GM21619 (cell line): ENCODE measurements at regions not wholly inside any gene's neighbourhood (a gene's known extent, or its start where the extent isn't known, plus 50 kb on each side); places are given as distances from the start of the nearest gene placed in this dataset.
"Not testable (repeated sequence)": the region's sequence is repeated elsewhere in the genome, so short reads cannot be mapped to it uniquely, and the experiment has no call there.

Source experiments
- ATAC-seq: cut with Tn5 transposase; IDR thresholded peaks from one replicate; pipeline ENCODE4 v1.9.1; 2021; ENCODE audit not compliant: unreplicated experiment

DNA sequence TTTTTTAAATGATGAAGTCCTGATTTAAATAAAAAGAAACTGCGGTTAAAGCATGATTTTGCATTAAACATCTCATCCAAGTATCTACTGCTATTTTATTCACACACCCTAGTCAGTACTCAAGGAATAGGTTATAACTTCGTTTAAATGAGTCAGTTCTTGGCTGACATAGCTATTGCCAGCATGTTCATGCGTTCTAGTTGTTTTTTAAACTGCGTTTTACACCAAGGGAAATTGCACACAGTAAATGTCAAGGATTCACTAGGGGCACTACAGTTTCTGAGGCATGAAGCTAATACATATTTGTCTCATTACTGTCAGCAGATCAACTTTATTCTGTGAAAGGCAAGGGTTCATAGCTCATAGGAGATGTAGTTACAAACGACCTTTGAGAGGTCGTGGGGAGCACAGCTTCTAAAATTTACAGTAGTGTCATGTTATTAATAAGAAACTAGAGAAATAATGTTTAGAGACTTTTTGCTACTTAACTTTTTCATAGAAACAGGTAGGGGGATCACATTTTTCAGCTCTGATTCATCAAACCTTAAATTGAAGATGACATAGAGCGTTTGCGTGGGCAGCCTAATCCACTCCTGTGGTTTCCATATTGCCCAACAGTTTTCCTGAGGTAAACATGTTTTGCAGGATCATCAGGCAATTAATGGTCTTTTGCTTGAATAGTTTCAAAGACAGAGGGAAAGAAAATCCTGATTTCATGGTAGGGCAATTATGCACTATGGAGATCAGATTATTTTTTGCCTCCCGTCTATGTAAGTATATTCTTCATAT, 2222.7 kb upstream of the WWC1 start:
- ATAC-seq = no peak

DNA sequence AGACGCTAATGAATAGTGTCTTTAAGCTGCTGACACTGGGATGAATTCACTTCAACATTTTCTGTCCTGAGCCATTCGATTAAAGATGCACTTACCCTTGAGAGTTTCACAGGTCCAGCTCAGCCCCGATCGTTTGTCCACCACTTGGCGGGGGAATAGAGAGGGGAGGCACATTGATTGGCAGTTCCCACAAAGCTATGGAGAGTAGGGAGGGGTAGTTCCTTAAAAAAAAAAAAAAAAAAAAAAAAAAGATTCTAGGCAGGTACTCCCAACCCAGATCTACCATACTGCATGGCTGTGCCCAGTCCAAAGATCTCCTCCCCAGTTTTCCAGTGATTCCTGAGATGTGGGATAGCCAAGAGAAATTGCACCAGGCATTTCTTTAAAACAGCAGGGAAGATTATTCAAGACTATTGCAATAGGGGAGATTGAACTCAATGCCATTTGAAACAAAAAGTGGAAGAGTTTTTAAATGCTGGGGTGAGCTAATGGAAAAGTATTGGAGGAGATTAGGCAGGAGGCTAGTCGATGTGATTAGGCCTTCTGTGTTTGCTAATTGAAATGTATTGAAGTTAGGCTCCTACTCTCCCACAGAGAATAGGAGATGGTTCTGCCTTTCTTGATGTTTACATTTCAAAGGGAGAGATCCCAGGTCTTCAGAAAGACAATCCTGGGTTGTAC, 2217.4 kb upstream of the WWC1 start:
- no peak for ATAC-seq

DNA sequence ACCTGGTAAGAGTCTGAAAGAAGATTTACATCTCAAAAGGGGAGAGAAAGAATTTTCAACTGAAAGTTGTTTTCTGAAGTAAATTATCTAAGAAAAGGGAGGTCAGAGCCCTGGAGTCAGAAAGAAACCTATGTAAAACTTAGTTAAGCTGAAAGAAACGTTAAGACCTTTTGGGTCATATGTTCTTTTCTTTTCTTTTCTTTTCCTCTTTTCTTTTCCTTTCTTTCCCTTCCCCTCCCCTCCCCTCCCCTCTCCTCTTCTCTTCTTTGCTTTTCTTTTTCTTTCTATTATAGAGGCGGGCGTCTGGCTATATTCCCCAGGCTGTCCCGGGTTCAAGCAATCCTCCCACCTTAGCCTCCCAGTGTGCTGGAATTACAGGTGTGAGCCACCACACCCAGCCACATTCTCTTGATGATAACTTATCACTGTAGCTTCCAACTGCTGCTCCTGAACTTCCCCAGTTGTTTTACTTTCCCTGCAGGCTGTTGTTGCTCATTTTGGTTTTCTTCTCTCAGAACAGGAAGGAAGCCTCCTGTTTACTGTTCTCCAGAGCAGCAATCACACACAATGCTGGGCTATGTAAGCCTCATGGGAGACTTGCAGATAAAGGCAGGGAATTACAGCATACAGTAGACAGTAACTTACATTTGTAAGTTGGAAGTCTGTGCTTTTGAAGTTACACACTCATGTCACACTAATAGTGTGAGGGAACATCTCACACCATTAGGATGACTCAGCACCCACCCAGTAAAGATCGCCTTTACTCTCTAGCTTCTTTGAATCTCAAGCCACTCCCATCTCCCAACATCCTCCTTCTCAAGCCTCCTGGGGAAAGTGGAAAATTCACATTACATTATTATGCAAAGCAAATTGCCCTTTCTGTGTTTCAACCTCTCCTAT, 2216.6 kb upstream of the WWC1 start:
- no peak for ATAC-seq

DNA sequence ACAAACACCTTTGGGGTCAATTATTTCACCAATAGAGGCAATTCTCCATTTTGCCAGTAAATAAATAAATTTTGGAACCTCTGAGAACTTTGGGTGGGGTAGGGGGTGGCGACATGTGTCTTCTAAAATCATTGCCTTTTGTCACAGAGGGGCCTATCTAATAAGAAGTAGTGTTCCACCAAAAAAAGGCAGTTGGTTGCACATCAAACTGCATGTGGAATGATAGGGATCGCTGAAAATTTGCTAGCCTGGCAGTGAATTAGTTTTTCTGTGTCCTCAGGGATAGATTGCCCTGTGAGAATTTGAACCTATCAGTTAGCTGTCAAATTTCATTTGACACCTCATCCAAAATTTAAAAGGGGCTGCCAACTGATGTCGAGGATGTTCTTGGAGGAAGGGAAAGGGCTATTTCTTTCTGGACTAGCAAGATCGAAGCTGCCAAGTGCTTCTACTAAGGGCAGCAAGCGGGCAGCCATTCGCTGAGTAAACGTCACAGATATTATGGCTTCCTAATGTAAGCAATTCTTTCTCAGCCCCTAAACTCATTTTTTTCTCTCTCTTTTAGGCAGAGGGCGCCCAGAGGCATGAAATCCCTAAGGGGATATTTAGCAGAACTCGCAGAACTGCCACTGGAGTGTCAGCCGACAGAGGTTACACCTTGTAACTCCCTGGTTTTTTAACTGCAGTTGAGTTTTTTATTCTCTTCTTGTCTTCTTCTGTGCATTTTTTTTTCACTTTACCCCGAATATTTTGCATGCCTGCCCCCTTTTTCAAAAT, 2208.1 kb upstream of the WWC1 start:
- ATAC-seq = no peak

DNA sequence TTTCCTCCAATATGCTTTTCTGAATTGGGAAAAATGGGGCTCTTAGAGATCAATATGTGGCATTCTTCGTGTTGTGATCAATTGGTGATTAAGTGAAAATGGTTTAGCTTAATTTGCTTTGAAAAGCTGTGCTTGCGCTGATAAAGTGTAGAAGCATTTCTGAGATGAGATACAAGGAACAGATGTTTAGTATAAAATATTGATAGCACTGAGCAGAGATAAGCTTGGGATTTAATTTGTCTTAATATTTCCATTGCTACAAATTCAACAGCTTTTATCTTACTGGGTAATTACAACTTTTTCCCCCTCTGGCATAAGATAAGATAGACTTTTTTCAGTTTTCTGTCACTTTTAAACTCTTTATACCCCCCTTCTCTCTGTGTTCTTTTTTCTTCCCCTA, 2204.9 kb upstream of the WWC1 start:
- no peak for ATAC-seq

DNA sequence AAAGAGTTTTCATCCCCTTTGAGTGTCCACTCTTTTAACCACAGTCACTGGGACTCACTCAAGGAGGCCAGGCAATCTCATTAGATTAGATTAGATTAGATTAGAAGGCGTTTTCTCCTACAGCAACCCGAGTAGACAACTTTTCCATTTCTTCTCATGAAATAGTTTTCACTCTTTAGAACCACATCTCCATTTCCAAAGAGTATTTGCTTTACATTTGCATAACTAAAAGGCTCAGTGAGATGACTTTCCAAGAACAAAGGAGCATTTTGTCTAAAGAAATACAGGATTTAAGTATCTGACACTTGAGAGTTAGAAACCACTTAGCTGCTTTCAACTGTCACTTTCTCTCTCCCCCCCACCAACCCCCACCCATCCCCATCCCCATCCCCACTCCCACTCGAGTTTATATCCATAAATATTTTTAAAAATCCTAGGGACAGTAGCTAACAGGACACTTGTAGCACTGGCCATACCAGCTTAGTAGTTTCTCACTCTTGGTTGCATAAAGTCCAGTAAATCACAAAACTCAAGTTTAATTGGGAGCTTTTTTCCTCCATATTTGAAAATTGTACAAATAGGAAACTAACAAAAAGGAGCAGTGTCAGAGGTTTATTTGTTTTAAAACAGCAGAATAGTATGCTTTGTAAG, 2202.9 kb upstream of the WWC1 start:
- ATAC-seq = no peak

DNA sequence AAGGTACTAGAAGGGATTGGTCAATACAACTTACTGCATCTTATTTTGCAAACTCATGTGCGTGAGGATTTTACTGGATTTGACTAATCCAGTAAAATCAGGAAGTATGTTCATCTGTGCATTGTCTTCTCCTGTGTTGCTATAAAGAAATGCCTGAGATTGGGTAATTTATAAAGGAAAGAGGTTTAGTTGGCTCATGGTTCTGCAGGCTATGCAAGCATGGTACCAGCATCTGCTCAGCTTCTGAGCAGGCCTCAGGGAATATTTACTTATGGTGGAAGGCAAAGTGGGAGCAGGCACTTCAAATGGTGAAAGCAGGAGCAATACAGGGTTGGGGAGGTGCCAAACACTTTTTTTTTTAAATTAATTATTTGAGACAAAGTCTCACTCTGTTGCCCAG, 2199.5 kb upstream of the WWC1 start:
- no peak for ATAC-seq

DNA sequence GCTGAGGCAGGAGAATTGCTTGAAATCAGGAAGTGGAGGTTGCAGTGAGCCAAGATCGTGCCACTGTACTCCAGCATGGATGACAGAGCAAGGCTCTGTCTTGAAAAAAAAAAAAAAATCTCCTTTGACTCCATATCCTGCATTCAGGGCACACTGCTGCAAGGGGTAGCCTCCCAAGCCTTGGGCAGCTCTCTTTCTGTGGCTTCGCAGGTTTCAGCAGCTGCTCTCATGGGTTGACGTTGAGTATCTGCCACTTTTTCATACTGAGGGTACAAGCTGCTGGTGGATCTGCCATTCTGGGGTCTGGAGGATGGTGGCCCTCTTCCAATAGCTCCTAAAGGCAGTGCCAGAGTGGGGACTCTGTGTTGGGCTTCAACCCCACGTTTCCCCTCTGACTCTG, 2198.1 kb upstream of the WWC1 start:
- ATAC-seq = no peak

DNA sequence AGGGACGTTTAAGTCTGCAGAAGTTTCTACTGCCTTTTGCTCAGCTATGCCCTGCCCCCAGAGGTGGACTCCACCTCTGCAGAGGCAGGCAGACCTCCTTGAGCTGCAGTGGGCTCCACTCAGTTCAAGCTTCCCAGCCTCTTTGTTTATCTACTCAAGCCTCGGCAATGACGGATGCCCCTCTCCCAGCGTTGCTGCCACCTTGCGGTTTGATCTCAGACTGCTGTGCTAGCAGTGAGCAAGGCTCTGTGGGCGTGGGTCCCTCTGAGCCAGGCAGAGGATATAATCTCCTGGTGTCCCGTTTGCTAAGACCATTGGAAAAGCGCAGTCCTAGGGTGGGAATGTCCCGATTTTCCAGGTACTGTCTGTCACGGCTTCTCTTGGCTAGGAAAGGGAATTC, 2188.5 kb upstream of the WWC1 start:
- ATAC-seq = no peak

DNA sequence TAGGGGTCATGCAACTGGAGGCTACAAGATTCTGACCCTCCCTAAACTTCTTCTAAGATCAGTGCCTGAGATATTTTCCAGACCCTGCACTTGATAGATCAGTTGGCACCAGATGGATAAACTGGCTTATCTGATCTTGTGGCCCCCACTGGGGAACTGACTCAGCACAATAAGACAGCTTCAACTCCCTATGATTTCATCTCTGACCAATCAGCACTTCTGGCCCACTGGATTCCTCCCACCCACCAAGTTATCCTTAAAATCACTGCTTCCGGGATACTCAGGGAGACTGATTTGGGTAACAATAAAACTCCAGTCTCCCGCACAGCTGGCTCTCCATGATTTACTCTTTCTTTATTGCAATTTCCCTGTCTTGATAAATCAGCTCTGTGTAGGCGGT, 2180.4 kb upstream of the WWC1 start:
- ATAC-seq = no peak

DNA sequence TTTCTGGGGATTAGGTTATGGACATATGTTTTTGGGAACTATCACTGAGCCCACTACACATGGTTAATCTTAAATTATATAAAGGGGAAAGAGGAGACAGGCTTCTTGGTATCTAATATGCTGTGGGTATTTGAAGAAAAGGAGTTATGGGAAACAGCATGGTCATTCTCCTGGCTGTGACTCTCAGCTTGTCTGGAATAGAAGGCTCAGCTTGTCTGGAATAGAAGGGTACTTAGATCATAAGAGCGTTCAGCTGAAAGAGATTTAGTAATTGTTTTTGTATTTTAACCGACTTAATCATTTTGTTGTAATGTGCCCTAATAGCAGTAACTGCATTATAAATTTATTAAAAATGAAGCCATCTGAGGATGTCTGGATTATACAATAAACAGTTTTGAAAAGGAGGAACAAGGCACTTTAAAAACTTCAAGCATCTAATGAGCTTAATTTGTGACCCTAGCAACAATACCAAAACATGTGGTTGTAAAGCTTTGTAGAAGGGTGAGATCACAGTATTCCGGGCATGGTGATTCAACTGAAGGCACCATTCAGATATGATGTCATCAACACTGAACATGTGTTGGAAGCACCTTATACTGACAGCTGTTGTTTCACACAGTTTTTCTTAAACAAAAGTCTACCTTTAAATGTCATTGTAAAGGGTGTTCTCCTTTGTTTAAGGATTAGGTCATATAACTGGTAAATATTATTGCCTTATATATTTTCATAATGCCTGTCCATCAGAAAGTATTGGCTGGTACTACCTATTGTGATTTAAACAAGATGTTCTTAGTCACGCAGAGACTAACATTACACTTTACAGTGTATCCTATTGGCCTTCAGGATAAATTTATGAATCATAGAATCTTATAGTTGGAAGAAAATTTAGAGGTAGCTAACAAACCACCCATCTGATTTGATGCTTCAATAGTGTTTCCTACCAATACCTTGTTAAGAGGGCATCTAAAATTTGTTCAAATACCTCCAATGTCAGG, 2174.1 kb upstream of the WWC1 start:
- ATAC-seq = no peak

DNA sequence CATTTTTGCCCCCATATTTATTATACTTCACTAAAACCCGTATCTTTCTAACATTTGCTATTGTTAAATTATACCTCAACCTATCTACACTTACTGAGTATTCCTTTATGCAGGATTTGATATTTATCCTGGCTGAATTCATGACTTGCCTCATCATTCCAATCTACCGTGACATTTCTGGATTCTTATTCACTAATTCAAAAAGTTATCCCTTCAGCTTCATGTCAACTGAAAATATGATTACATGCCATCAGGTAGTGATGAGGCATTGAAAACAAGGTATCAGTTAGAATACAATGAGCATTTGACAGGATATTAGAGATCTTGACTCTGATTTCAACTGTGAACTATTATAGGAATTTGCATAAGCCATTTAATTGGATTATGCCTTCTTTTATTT, 2171.9 kb upstream of the WWC1 start:
- ATAC-seq = no peak

DNA sequence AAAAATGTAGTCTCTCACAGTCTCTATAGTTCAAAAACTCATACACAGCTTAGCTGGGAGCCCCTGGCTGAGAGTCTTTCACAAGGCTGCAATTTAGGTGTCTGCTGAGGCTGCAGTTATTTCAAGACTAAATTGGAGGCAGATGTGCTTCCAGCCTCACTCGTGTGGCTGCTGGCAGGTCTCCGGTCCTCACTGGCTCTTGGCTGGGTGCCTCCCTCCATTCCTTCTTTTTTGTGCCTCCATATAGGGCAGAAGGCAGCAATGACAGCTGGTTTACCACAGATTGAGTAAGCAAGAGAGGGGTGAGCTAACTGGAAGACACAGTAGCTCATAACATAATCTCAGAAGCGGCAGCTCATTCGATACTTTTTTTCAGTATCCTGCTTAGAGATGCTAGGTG, 2167.7 kb upstream of the WWC1 start:
- no peak for ATAC-seq

DNA sequence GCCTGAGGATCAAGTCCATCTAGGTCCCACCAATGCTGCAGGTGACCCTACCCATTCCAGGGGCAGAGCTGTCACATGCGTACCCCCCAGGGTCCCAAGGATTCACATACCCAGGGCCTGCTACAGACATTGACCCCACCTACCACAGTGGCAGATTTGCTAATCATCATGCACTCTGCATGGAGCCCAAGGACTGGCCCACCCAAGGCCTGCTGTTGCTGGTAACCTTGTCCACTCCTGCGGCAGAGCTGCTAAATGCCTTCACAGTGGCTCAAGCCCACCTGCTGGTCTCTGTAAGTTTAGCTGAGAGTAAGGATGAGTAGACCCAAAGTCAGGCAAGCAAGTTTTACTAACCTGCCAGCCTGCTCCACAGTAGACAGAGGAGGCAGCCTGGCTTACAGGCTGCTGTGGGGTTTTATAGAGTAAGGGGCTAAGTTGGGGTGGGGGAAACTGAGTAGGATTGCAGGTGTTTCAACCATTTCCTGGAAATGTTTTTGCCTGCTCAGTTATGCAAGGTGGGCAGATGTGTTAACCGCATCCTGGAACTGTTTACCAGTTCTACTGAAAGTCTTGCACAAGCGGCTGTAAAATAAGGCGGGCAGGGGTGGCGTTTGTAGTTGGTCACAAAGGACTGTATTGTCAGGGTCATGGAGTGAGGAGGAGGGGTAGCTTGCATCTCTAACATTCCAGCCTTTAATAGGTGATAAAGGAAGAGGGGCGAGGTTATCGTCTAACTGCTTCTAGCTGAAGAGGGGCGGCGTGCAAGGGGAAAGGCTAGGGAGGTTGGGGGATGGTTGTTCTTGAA, 2163.5 kb upstream of the WWC1 start:
- no peak for ATAC-seq

DNA sequence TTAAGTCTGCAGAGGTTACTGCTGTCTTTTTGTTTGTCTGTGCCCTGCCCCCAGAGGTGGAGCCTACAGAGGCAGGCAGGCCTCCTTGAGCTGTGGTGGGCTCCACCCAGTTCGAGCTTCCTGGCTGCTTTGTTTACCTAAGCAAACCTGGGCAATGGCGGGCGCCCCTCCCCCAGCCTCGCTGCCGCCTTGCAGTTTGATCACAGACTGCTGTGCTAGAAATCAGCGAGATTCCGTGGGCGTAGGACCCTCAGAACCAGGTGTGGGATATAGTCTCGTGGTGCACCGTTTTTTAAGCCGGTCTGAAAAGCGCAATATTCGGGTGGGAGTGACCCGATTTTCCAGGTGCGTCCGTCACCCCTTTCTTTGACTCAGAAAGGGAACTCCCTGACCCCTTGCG, 2146.3 kb upstream of the WWC1 start:
- not testable (repeated sequence) for ATAC-seq

DNA sequence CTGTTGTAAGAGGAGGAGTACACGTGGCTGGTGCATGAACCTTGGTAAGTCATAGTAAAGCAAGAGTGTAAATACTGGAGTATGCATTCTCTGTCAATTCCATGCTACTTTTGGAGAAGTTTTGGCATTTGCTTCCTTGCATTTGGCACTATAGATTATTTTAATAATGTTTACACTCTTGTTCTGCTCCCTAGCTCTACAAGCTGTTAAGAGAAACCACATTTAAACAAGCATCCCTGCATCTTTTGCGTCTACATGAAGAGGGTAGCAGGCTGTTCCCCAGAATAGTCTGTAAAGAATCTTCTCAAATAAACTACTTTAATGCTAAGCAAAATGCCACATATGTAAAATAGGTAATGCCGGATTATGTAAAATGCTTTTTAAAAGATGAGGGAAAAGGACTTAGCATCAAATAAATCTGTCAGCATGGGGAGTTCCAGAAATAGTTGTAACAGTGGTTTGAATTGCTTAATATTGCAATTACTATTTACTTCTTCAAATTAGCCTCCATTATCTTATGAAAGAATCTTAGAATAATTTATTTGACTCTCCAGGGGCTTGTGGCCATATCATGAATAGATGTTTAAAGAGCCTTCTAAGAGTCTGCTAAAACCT, 2127.3 kb upstream of the WWC1 start:
- no peak for ATAC-seq

DNA sequence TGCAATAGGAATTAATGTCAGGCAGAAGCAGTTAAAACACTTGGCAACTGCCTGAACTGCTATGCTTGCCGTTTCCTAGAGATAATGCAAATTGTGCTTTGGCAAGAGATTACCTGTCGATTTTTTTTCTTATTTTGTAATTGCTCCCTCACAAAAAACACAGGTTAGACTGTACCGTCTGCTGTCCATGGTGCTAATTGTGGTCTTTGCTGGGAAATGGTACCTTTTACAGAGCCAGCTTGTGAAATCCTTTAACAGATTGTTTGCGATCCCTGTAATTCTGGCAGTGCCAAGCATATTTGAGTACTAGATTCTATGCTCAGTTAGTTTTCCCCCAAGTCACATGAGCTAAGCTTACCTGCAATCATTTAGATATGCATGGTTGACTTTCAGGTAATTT, 2125.8 kb upstream of the WWC1 start:
- ATAC-seq = no peak

DNA sequence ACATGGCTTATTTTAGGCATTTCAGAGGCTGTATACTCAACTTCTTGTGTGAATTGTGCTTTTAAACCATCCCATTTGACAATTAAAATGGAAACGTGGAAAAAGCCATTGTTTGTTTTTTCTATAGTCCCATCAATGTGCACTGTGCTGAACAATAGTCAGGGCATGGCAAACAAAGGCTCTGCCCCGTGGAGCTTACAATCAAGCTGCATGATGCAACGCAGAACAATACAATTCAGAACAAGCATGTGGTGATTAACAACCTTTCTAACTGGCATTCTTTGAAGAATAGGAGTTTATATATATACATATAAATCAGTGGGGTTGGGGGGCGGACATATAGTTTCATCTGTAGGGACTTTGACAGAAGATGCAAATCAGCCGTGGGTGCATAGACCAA, 2125.4 kb upstream of the WWC1 start:
- no peak for ATAC-seq
